Parathyroid adenoma (tissue), 2 donors: ENCODE measurements at regions not wholly inside any gene's neighbourhood (a gene's known extent, or its start where the extent isn't known, plus 50 kb on each side); places are given as distances from the start of the nearest gene placed in this dataset.
"Not testable (repeated sequence)": the region's sequence is repeated elsewhere in the genome, so short reads cannot be mapped to it uniquely, and the experiment has no call there.

Experiments used
- H2AFZ ChIP-seq: fragments of 300-600 bp; sonication (generic); one replicate; pipeline ENCODE4 v1.7.0; 2017; ENCODE audit warnings: antibody characterized with exemption, mild to moderate bottlenecking
- H3K27ac ChIP-seq: fragments of 300-600 bp; sonication (generic); one replicate; pipeline ENCODE4 v1.7.0; 2017
- H3K27me3 ChIP-seq: fragments of 300-600 bp; sonication (generic); one replicate; pipeline ENCODE4 v1.7.0; 2017; ENCODE audit warnings: low read length; ENCODE audit not compliant: control insufficient read depth, insufficient read depth
- H3K36me3 ChIP-seq: fragments of 300-600 bp; sonication (generic); one replicate; pipeline ENCODE4 v1.7.0; 2017; ENCODE audit warnings: low read length; ENCODE audit not compliant: control insufficient read depth, insufficient read depth
- H3K4me1 ChIP-seq: fragments of 300-600 bp; sonication (generic); one replicate; pipeline ENCODE4 v1.7.0; 2017; ENCODE audit warnings: control low read depth
- H3K4me2 ChIP-seq: fragments of 300-600 bp; sonication (generic); one replicate; pipeline ENCODE4 v1.7.0; 2017; ENCODE audit warnings: low read length
- H3K4me3 ChIP-seq: fragments of 300-600 bp; sonication (generic); one replicate; pipeline ENCODE4 v1.7.0; 2017; ENCODE audit warnings: low read depth, low read length
- H3K79me2 ChIP-seq: fragments of 300-600 bp; sonication (generic); one replicate; pipeline ENCODE4 v1.7.0; 2017; ENCODE audit warnings: control low read depth
- H3K9ac ChIP-seq: fragments of 300-600 bp; sonication (generic); one replicate; pipeline ENCODE4 v1.7.0; 2017; ENCODE audit warnings: mild to moderate bottlenecking
- H3K9me3 ChIP-seq: fragments of 300-600 bp; sonication (generic); one replicate; pipeline ENCODE4 v1.7.0; 2017; ENCODE audit warnings: low read length; ENCODE audit not compliant: control insufficient read depth
- CTCF ChIP-seq: fragments of 300-600 bp; sonication (generic); IDR thresholded peaks from one replicate; pipeline ENCODE4 v1.7.0; 2017; ENCODE audit warnings: antibody characterized with exemption, mild to moderate bottlenecking
- donor health status: primary hyperparathyroidism.

- Histone ChIP-seq H3K4me2 (no peak overlapping the region), H3K4me3 (no peak overlapping the region), H3K36me3 (no peaks in the 10 kb centered on the region), H2AFZ (no peak overlapping the region), H3K9me3 (no peaks in the 10 kb centered on the region), H3K27me3 (no peaks in the 10 kb centered on the region), H3K27ac (no peak overlapping the region), H3K4me1 (no peaks in the 10 kb centered on the region), H3K79me2 (no peaks in the 10 kb centered on the region), H3K9ac (no peak overlapping the region)
- TF ChIP-seq CTCF, result no peak
These were observed 580.4 kb downstream of the CBLN4 start for GRCh38 chr20:55424968-55425367.

GRCh38 chr20:55424476-55424875, 580.8 kb downstream of the CBLN4 start:
- Histone ChIP-seq H3K27ac (no peak overlapping the region), H3K36me3 (no peaks in the 10 kb centered on the region)
- no peak for TF ChIP-seq CTCF

GRCh38 chr20:55417836-55418235, 587.5 kb downstream of the CBLN4 start:
- Histone ChIP-seq H3K27ac (no peak overlapping the region), H3K79me2 (no peaks in the 10 kb centered on the region), H3K4me1 (no peaks in the 10 kb centered on the region), H2AFZ (no peak overlapping the region), H3K9me3 (no peaks in the 10 kb centered on the region), H3K9ac (no peak overlapping the region), H3K36me3 (no peaks in the 10 kb centered on the region), H3K4me2 (no peak overlapping the region), H3K4me3 (no peak overlapping the region), H3K27me3 (no peaks in the 10 kb centered on the region)
- TF ChIP-seq CTCF, result no peak

More at GRCh38 chr20:55424476-55424875, 580.8 kb downstream of the CBLN4 start:
- Histone ChIP-seq H3K4me3 (no peak overlapping the region), H3K9ac (no peak overlapping the region), H3K4me2 (no peak overlapping the region), H2AFZ (no peak overlapping the region), H3K9me3 (no peaks in the 10 kb centered on the region), H3K4me1 (no peaks in the 10 kb centered on the region), H3K79me2 (no peaks in the 10 kb centered on the region), H3K27me3 (no peaks in the 10 kb centered on the region)

DNA sequence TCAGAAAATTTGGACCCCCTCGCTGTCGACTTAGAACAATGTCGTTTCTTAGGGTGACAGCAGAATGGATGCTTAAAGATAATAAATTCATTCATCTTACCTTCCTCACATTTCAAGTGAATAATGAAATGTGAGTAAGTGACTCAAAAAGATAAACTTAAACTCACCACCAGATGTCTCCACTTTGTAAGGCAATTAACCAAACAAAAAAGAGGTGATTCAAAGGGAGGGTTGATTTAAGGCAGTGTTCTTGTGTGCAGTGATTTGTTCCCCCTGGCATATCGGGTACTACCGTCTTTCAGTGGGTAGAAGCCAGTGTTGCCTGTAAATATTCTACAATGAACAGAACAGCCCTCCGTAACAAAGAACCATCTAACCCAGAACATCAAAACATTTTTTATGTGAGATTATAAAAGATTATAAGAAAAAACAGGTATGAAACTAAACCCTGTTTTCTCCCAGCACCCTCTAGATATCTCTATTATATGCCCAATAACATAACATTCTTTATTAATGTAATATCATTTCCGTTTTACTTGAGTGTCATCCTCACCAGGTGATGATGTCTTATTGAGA, 589.7 kb downstream of the CBLN4 start:
- Histone ChIP-seq H3K27ac (no peak overlapping the region), H3K27me3 (no peaks in the 10 kb centered on the region), H3K4me3 (no peak overlapping the region), H3K4me1 (no peaks in the 10 kb centered on the region), H2AFZ (no peak overlapping the region), H3K4me2 (no peak overlapping the region), H3K79me2 (no peaks in the 10 kb centered on the region), H3K9me3 (no peaks in the 10 kb centered on the region), H3K9ac (no peak overlapping the region), H3K36me3 (no peaks in the 10 kb centered on the region)
- TF ChIP-seq CTCF, result no peak

DNA sequence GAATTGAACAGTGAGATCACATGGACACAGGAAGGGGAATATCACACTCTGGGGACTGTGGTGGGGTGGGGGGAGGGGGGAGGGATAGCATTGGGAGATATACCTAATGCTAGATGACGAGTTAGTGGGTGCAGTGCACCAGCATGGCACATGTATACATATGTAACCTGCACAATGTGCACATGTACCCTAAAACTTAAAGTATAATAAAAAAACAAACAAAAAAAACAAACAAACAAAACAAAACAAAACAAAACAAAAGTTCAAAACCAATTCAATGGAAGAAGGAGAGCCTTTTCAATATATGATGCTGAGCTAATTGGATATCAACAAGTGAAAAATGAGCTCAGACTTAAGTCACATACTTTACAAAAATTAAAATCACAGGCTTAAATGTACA, 592.8 kb downstream of the CBLN4 start:
- not testable (repeated sequence) for H3K36me3 ChIP-seq

More for the DNA sequence above, 592.8 kb downstream of the CBLN4 start:
- not testable (repeated sequence) for H3K4me1 ChIP-seq, H2AFZ ChIP-seq, H3K27ac ChIP-seq, H3K4me3 ChIP-seq, H3K79me2 ChIP-seq, H3K4me2 ChIP-seq, H3K27me3 ChIP-seq, H3K9me3 ChIP-seq, H3K9ac ChIP-seq
